Stimulated activated CD8-positive, alpha-beta memory T cell treated with anti-CD3 and anti-CD28 coated beads, Interleukin-4, amount 100 ng/mL, for 4 hours (primary cell): ENCODE measurements at regions not wholly inside any gene's neighbourhood (a gene's known extent, or its start where the extent isn't known, plus 50 kb on each side); places are given as distances from the start of the nearest gene placed in this dataset.
"Not testable (repeated sequence)": the region's sequence is repeated elsewhere in the genome, so short reads cannot be mapped to it uniquely, and the experiment has no call there.

Experiments used
- DNase-seq, 2 donors: peaks; one replicate each; pipeline ENCODE4 v3.0.0-alpha.2; 2020; ENCODE audit warnings: low read depth in 2 of 2, low spot score in 1 of 2

- DNase-seq = no peak
Measured at GRCh38 chr21:43290421-43291346, 121.9 kb downstream of the CRYAA start.

- no peak for DNase-seq
Measured at GRCh38 chr21:43289966-43290365, 121.2 kb downstream of the CRYAA start.

GRCh38 chr21:43289442-43289841 is 120.6 kb downstream of the CRYAA start:
- no peak for DNase-seq

- DNase-seq = no peak
Measured at GRCh38 chr21:43287795-43288755, 119.3 kb downstream of the CRYAA start.

- no peak for DNase-seq
Measured at GRCh38 chr21:43287111-43287760, 118.4 kb downstream of the CRYAA start.

- DNase-seq = no peak
Measured at GRCh38 chr21:43286196-43286595, 117.4 kb downstream of the CRYAA start.

- no peak for DNase-seq
Measured at GRCh38 chr21:43284700-43285099, 115.9 kb downstream of the CRYAA start.

- no peak for DNase-seq
Measured at GRCh38 chr21:43284238-43284637, 115.4 kb downstream of the CRYAA start.

- not testable (repeated sequence) for DNase-seq
Measured at GRCh38 chr21:43283925-43284221, 115.1 kb downstream of the CRYAA start.

GRCh38 chr21:43283136-43283924 is 114.5 kb downstream of the CRYAA start:
- DNase-seq = no peak

GRCh38 chr21:43282358-43283120 is 113.7 kb downstream of the CRYAA start:
- DNase-seq = no peak

- no peak for DNase-seq
Measured at GRCh38 chr21:43281661-43282357, 113.0 kb downstream of the CRYAA start.

GRCh38 chr21:43280949-43281633 is 112.3 kb downstream of the CRYAA start:
- DNase-seq = no peak

GRCh38 chr21:43279578-43279894 is 110.7 kb downstream of the CRYAA start:
- no peak for DNase-seq

- DNase-seq = no peak
Measured at GRCh38 chr21:43278766-43279577, 110.2 kb downstream of the CRYAA start.

GRCh38 chr21:43278359-43278758 is 109.6 kb downstream of the CRYAA start:
- DNase-seq = no peak

- DNase-seq = no peak
Measured at GRCh38 chr21:43277481-43278351, 108.9 kb downstream of the CRYAA start.
